Upper lobe of left lung (tissue), 4 donors: ENCODE measurements at regions not wholly inside any gene's neighbourhood (a gene's known extent, or its start where the extent isn't known, plus 50 kb on each side); places are given as distances from the start of the nearest gene placed in this dataset.

Experiments used
- CTCF ChIP-seq, 6 experiments: fragments of 450-650 bp in 4 of 6; fragments of 200-600 bp in 2 of 6; sonication (generic) in 2 of 6; IDR thresholded peaks; one replicate each; pipeline ENCODE4 v1.5.1; 2016 to 2019; ENCODE audit warnings: antibody characterized with exemption in 6 of 6
- EP300 ChIP-seq, 4 donors: sonication (generic); formaldehyde crosslinking; IDR thresholded peaks; one replicate each; pipeline ENCODE4 v1.5.1; 2017; ENCODE audit warnings: antibody characterized with exemption in 4 of 4, control low read depth in 2 of 4
- POLR2A ChIP-seq, 4 donors: fragments of 450-650 bp; IDR thresholded peaks; one replicate each; pipeline ENCODE4 v1.5.1; 2016 to 2017; ENCODE audit warnings: antibody characterized with exemption in 4 of 4, mild to moderate bottlenecking in 2 of 4

DNA sequence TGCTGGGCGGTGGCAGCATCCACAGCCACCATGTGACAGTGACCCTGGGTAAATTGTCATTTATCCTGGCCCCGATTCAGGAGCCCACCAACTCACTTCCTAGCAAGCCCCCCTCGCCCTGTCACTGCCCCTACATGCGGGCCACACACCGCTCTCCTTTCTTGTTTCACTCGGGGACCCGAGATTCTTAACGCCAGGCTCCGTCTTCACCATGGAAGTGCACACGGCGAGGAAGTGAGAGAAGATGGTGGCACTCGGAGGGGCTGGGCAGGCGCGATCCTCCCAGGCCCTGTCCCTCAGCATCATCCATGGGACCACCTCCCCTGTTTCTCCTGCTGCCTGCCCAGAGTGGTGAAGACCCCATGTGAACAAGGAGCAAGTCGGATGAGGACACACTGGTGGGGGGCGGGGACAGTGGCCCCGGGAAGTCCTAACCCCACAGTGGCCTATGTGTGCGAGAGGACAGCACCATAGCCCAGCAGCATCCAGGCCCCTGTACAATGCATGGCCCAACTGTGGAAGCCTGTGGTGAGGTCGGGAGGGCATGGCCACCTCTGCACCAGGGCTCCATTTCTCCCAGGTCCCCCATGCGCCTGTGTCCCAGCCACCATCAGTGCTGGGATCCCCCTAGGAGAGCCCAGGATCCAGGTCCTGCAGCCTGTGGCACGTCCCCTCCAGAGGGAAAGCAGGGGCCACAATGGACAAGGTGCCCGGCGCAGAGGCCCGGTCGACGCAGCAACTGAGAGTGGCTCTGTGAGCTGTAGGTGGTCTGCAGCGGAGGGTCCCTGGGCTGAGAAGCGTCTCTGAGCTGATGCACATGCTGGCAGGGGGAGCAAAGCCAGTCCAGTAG is 262.8 kb downstream of the BRD1 start:
- TF ChIP-seq EP300 (IDR thresholded peaks at IDR 0.05): no peak
- TF ChIP-seq POLR2A (IDR thresholded peaks at IDR 0.05): no peak
- no peak for TF ChIP-seq CTCF (IDR thresholded peaks at IDR 0.05)
